Mucosa of descending colon (tissue), 3 donors: ENCODE measurements at regions not wholly inside any gene's neighbourhood (a gene's known extent, or its start where the extent isn't known, plus 50 kb on each side); places are given as distances from the start of the nearest gene placed in this dataset.

Experiments
- ATAC-seq: fragments of 200-7000 bp; cut with Tn5 transposase; one replicate; pipeline ENCODE4 v1.9.1; 2020; ENCODE audit warnings: mild to moderate bottlenecking, moderate library complexity
- DNase-seq, 3 donors: peaks; one replicate each; pipeline ENCODE4 v3.0.0-alpha.2; 2020
- H3K36me3 ChIP-seq: fragments of 200-600 bp; one replicate; pipeline ENCODE4 v1.8.0; 2021; ENCODE audit warnings: low read depth, mild to moderate bottlenecking
- H3K4me1 ChIP-seq: fragments of 200-600 bp; one replicate; pipeline ENCODE4 v1.8.0; 2021; ENCODE audit warnings: low read depth, mild to moderate bottlenecking
- H3K4me3 ChIP-seq: fragments of 200-600 bp; one replicate; pipeline ENCODE4 v1.8.0; 2021; ENCODE audit warnings: mild to moderate bottlenecking
- H3K9me3 ChIP-seq: fragments of 200-600 bp; one replicate; pipeline ENCODE4 v1.8.0; 2021; ENCODE audit warnings: mild to moderate bottlenecking
- CTCF ChIP-seq: fragments of 200-600 bp; IDR thresholded peaks from one replicate; pipeline ENCODE4 v1.8.0; 2022; ENCODE audit warnings: antibody characterized with exemption, mild to moderate bottlenecking
- intact Hi-C, 2 donors: fragments of 100-400 bp; cut with DNase I in 1 of 2; cut with micrococcal nuclease in 1 of 2; formaldehyde crosslinking; loops; one replicate each; pipeline versions ENCODE4 v1.11.0 to v1.11.1; 2022; cut with DNase I, micrococcal nuclease
- donor health status: DM: no; HTN: no; CAD: no; lungs with moderate emphysema.
- donor health status: DM: no; HTN: no; CAD: no.
- donor health status: DM: no; HTN: yes; CAD: no.

- Histone ChIP-seq H3K36me3 (no peaks in the 10 kb centered on the region), H3K9me3 (no peaks in the 10 kb centered on the region), H3K4me1 (no peaks in the 10 kb centered on the region), H3K4me3 (no peak overlapping the region)
- TF ChIP-seq CTCF: no peak
- intact Hi-C loops: no loop called here
- ATAC-seq: no peak
- no peak for DNase-seq
Measured at GRCh38 chr13:28557725-28558520, 63.0 kb upstream of the FLT1 start.

GRCh38 chr13:28555096-28555495, 60.2 kb upstream of the FLT1 start:
- H3K4me1 ChIP-seq: no peaks in the 10 kb centered on the region

GRCh38 chr13:28553971-28554370, 59.0 kb upstream of the FLT1 start:
- intact Hi-C loops: no loop called here
- Histone ChIP-seq H3K36me3 (no peaks in the 10 kb centered on the region), H3K4me1 (no peaks in the 10 kb centered on the region), H3K9me3 (no peaks in the 10 kb centered on the region), H3K4me3 (no peak overlapping the region)
- DNase-seq (no peak), ATAC-seq (no peak)
- no peak for TF ChIP-seq CTCF

More at GRCh38 chr13:28555096-28555495, 60.2 kb upstream of the FLT1 start:
- intact Hi-C loops: no loop called here
- no peak for DNase-seq
- ATAC-seq: no peak
- no peak for TF ChIP-seq CTCF
- no peaks in the 10 kb centered on the region for H3K36me3 ChIP-seq
- H3K9me3 ChIP-seq: no peaks in the 10 kb centered on the region
- no peak overlapping the region for H3K4me3 ChIP-seq

- intact Hi-C loops: no loop called here
- ATAC-seq (no peak), DNase-seq (no peak)
- TF ChIP-seq CTCF: no peak
- Histone ChIP-seq H3K4me1 (no peaks in the 10 kb centered on the region), H3K36me3 (no peaks in the 10 kb centered on the region), H3K4me3 (no peak overlapping the region), H3K9me3 (no peaks in the 10 kb centered on the region)
Measured at GRCh38 chr13:28552288-28552687, 57.4 kb upstream of the FLT1 start.

- Histone ChIP-seq H3K36me3 (no peaks in the 10 kb centered on the region), H3K4me3 (no peak overlapping the region), H3K9me3 (no peaks in the 10 kb centered on the region), H3K4me1 (peaks cover under 1% of the 10 kb centered on the region)
- DNase-seq (no peak), ATAC-seq (no peak)
- TF ChIP-seq CTCF: no peak
- intact Hi-C loops: no loop called here
Measured at GRCh38 chr13:28551498-28551895, 56.6 kb upstream of the FLT1 start.
